ENCODE measurements at regions not wholly inside any gene's neighbourhood (a gene's known extent, or its start where the extent isn't known, plus 50 kb on each side); places are given as distances from the start of the nearest gene placed in this dataset.

DNA sequence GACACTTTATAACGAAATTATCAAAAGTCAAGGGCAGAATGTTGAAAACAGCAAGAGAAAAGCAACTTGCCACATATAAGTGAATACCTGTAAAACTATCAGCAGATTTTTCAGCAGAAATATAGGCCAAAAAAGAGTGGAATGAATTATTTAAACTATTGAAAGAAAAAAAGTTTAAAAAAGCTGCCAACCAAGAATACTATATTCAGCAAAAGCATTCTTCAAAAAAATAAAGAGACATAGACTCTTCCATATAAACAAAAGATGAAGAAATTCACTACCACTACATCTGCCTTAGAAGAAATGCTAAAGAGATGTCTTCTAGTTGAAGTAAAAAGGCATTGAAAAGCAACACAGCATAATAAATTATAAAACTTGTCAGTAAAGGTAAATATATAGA lies 80.6 kb upstream of the CPNE8 start:
- TF ChIP-seq, protein P1, sequence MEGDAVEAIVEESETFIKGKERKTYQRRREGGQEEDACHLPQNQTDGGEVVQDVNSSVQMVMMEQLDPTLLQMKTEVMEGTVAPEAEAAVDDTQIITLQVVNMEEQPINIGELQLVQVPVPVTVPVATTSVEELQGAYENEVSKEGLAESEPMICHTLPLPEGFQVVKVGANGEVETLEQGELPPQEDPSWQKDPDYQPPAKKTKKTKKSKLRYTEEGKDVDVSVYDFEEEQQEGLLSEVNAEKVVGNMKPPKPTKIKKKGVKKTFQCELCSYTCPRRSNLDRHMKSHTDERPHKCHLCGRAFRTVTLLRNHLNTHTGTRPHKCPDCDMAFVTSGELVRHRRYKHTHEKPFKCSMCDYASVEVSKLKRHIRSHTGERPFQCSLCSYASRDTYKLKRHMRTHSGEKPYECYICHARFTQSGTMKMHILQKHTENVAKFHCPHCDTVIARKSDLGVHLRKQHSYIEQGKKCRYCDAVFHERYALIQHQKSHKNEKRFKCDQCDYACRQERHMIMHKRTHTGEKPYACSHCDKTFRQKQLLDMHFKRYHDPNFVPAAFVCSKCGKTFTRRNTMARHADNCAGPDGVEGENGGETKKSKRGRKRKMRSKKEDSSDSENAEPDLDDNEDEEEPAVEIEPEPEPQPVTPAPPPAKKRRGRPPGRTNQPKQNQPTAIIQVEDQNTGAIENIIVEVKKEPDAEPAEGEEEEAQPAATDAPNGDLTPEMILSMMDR (IDR thresholded peaks at IDR 0.05): no peak
- TF ChIP-seq POLR2A (IDR thresholded peaks at IDR 0.05): no peak
